ENCODE measurements at regions not wholly inside any gene's neighbourhood (a gene's known extent, or its start where the extent isn't known, plus 50 kb on each side); places are given as distances from the start of the nearest gene placed in this dataset.

- H3K4me3 ChIP-seq (ENCODE audit: low read depth, low read length), result no peak overlapping the region
- no peak for TF ChIP-seq CTCF (conservative IDR thresholded peaks at IDR 0.05; ENCODE audit: low read depth, low read length)
- DNase-seq (ENCODE audit: low read depth), result no peak
Measured at GRCh38 chr5:19058216-19058615, 929.8 kb downstream of the CDH18 start.

- H3K4me3 ChIP-seq (ENCODE audit: low read depth, low read length), result no peak overlapping the region
- no peak for TF ChIP-seq CTCF (conservative IDR thresholded peaks at IDR 0.05; ENCODE audit: low read depth, low read length)
- no peak for DNase-seq (ENCODE audit: low read depth)
Measured at GRCh38 chr5:19064094-19064493, 923.9 kb downstream of the CDH18 start.

GRCh38 chr5:19067741-19068140 lies 920.3 kb downstream of the CDH18 start:
- TF ChIP-seq CTCF (conservative IDR thresholded peaks at IDR 0.05; ENCODE audit: low read depth, low read length), result no peak
- DNase-seq (ENCODE audit: low read depth), result no peak
- no peak overlapping the region for H3K4me3 ChIP-seq (ENCODE audit: low read depth, low read length)

DNA sequence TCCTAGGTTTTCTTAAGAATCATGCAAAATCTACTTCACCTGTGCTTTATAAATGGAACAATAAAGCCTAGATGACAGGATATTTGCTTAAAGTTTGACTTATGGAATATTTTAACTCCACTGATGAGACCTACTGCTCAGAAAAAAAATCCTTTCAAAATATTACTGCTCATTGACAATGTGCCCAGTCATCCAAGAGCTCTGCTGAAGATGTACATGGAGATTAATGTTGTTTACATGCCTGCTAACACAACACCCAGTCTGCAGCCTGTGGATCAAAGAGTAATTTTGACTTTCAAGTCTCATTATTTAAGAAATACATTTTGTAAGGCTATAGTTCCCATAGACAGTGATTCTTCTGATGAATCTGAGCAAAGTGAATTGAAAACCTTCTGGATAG lies 889.6 kb downstream of the CDH18 start:
- DNase-seq (ENCODE audit: low read depth), result no peak
- H3K4me3 ChIP-seq (ENCODE audit: low read depth, low read length), result no peak overlapping the region
- TF ChIP-seq CTCF (conservative IDR thresholded peaks at IDR 0.05; ENCODE audit: low read depth, low read length), result no peak

GRCh38 chr5:19099195-19099594 lies 888.8 kb downstream of the CDH18 start:
- no peak for TF ChIP-seq CTCF (conservative IDR thresholded peaks at IDR 0.05; ENCODE audit: low read depth, low read length)
- DNase-seq (ENCODE audit: low read depth), result no peak
- H3K4me3 ChIP-seq (ENCODE audit: low read depth, low read length), result no peak overlapping the region

DNA sequence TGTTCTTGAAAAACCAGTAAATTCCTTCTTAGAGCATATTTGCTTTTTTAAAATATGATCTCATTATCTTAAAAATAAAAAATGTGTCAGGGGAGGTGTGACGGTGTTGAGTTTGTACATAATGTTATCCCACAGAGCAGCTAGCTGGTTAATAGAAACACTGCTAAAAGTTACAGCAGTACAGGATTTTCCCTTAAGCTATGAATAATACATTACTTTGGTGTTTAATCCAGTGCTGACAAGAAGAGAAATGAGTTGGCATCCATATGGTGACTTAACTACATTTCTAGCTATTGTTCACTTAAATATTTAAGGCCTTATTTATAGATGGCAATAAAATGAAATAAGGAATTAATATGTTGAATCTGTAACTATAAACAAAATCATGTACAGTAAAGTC lies 883.1 kb downstream of the CDH18 start:
- no peak for DNase-seq (ENCODE audit: low read depth)
- no peak overlapping the region for H3K4me3 ChIP-seq (ENCODE audit: low read depth, low read length)
- no peak for TF ChIP-seq CTCF (conservative IDR thresholded peaks at IDR 0.05; ENCODE audit: low read depth, low read length)

GRCh38 chr5:19122923-19123322 lies 865.1 kb downstream of the CDH18 start:
- no peak for TF ChIP-seq CTCF (conservative IDR thresholded peaks at IDR 0.05; ENCODE audit: low read depth, low read length)
- no peak overlapping the region for H3K4me3 ChIP-seq (ENCODE audit: low read depth, low read length)
- DNase-seq (ENCODE audit: low read depth), result no peak

Data from epithelial cell of proximal tubule (primary cell).